ENCODE measurements at regions not wholly inside any gene's neighbourhood (a gene's known extent, or its start where the extent isn't known, plus 50 kb on each side); places are given as distances from the start of the nearest gene placed in this dataset.

- no peak for DNase-seq (ENCODE audit: low read depth in 2 of 2)
- H3K4me3 ChIP-seq (replicated peaks in 1 of 2; ENCODE audit: low read depth in 2 of 2, low read length in 2 of 2): no peak overlapping the region
- TF ChIP-seq CTCF (IDR thresholded peaks at IDR 0.05; ENCODE audit: low read depth, low read length): no peak
These were observed 459.4 kb upstream of the NMUR2 start for GRCh38 chr5:152864447-152864846.

- no peak for DNase-seq (ENCODE audit: low read depth in 2 of 2)
- no peak for TF ChIP-seq CTCF (IDR thresholded peaks at IDR 0.05; ENCODE audit: low read depth, low read length)
- H3K4me3 ChIP-seq (replicated peaks in 1 of 2; ENCODE audit: low read depth in 2 of 2, low read length in 2 of 2): no peak overlapping the region
These were observed 459.9 kb upstream of the NMUR2 start for GRCh38 chr5:152864991-152865390.

GRCh38 chr5:152869971-152870370, 464.9 kb upstream of the NMUR2 start:
- no peak for TF ChIP-seq CTCF (IDR thresholded peaks at IDR 0.05; ENCODE audit: low read depth, low read length)
- DNase-seq (ENCODE audit: low read depth in 2 of 2): no peak

GRCh38 chr5:152882621-152883020, 477.5 kb upstream of the NMUR2 start:
- TF ChIP-seq CTCF (IDR thresholded peaks at IDR 0.05; ENCODE audit: low read depth, low read length): no peak
- DNase-seq (ENCODE audit: low read depth in 2 of 2): no peak
- H3K4me3 ChIP-seq (replicated peaks in 1 of 2; ENCODE audit: low read depth in 2 of 2, low read length in 2 of 2): no peak overlapping the region

More at GRCh38 chr5:152869971-152870370, 464.9 kb upstream of the NMUR2 start:
- no peak overlapping the region for H3K4me3 ChIP-seq (replicated peaks in 1 of 2; ENCODE audit: low read depth in 2 of 2, low read length in 2 of 2)

GRCh38 chr5:152883066-152883775, 478.1 kb upstream of the NMUR2 start:
- DNase-seq (ENCODE audit: low read depth in 2 of 2): no peak
- H3K4me3 ChIP-seq (replicated peaks in 1 of 2; ENCODE audit: low read depth in 2 of 2, low read length in 2 of 2): no peak overlapping the region
- no peak for TF ChIP-seq CTCF (IDR thresholded peaks at IDR 0.05; ENCODE audit: low read depth, low read length)

- no peak overlapping the region for H3K4me3 ChIP-seq (replicated peaks in 1 of 2; ENCODE audit: low read depth in 2 of 2, low read length in 2 of 2)
- no peak for TF ChIP-seq CTCF (IDR thresholded peaks at IDR 0.05; ENCODE audit: low read depth, low read length)
- no peak for DNase-seq (ENCODE audit: low read depth in 2 of 2)
These were observed 478.9 kb upstream of the NMUR2 start for GRCh38 chr5:152884006-152884405.

GRCh38 chr5:152900332-152900731, 495.3 kb upstream of the NMUR2 start:
- no peak overlapping the region for H3K4me3 ChIP-seq (replicated peaks in 1 of 2; ENCODE audit: low read depth in 2 of 2, low read length in 2 of 2)
- DNase-seq (ENCODE audit: low read depth in 2 of 2): no peak
- no peak for TF ChIP-seq CTCF (IDR thresholded peaks at IDR 0.05; ENCODE audit: low read depth, low read length)
